GM12873 (cell line): ENCODE measurements at regions not wholly inside any gene's neighbourhood (a gene's known extent, or its start where the extent isn't known, plus 50 kb on each side); places are given as distances from the start of the nearest gene placed in this dataset.

Source experiments
- TF ChIP-seq, protein P1 (sequence below): IDR thresholded peaks from 2 replicates; pipeline ENCODE4 v1.5.1; 2012; ENCODE audit warnings: low read depth, mild to moderate bottlenecking, moderate library complexity, low read length, control low read depth; ENCODE audit not compliant: insufficient read depth; ENCODE audit errors: missing control alignments

DNA sequence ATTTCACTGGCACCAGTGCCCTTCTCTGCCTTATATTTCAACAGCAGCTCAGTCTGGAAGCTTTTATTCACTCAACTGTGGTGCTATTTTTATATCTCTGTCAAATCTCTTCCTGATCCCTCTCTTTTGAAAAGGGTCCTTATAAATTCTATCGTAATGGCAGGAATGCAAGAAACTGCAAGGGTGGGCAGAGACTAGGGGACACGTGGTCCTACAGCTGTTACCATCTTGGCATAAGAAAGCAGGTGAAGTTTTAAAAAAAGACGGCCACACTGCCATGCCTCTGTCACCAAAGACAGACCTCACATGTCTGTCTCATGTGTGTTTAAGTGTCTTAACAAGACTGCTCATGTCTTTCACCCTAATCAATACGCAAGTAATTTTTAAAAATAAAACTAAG lies 368.4 kb upstream of the CDH11 start:
- TF ChIP-seq, protein P1, sequence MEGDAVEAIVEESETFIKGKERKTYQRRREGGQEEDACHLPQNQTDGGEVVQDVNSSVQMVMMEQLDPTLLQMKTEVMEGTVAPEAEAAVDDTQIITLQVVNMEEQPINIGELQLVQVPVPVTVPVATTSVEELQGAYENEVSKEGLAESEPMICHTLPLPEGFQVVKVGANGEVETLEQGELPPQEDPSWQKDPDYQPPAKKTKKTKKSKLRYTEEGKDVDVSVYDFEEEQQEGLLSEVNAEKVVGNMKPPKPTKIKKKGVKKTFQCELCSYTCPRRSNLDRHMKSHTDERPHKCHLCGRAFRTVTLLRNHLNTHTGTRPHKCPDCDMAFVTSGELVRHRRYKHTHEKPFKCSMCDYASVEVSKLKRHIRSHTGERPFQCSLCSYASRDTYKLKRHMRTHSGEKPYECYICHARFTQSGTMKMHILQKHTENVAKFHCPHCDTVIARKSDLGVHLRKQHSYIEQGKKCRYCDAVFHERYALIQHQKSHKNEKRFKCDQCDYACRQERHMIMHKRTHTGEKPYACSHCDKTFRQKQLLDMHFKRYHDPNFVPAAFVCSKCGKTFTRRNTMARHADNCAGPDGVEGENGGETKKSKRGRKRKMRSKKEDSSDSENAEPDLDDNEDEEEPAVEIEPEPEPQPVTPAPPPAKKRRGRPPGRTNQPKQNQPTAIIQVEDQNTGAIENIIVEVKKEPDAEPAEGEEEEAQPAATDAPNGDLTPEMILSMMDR, result no peak

DNA sequence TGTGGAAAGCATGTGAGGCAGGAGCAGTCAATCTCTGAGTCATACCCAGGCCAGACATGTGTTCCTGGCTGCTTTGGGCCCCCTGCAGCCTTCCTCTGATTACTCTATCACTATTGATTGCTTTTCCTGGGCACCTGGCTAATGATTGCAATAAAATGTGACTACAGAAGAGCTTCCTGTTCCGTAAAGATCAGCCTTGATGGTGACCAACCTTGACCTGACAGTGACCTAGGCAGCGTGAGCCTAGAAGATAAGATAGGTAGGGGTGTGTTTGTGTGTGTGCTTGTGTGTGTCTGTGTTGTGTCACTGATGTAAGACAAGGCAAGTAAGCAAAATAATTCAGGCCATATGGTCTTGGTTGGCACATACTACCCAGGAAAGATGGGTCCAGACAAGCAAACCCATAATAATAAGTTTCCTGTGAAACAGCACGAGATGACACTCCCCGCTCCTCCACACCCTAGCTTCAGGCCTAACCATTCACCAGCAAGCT lies 367.7 kb upstream of the CDH11 start:
- TF ChIP-seq, protein P1, result no peak

DNA sequence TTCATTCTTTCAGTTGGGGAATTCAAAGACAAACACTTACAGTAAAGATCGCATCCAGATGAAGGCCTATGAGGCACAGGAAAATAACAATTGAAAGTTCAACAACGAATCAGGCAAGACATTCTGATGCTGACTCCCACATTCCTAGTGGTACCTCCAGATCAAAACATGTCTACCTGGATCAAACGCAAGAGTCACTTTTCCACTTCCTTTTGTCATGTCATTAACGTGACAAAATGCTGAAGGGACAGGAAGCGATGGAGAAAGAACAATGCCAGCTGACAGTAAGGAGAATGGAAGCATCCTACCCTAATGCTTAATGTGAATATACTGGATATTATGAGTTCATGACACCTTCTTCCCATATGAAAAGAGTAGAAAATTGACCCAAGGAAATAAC lies 365.4 kb upstream of the CDH11 start:
- TF ChIP-seq, protein P1, result no peak

DNA sequence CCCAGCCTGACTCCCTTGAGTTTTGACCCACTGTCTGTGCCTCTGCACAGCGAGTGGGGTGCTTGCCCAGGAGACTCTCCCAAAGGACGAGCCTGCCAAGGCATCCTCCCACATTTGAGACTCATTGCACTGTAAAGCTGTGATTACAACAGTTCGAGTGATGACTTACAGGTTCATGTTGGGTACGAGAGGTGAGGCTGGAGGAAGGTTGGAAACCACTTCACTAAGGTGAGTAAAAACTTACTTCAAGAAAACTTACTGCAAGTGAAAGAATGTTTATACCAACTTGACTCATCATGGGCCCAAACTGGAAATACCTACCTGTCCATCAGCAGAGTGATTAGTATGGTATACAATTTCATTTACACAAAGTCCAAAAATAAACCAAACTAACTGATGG lies 360.1 kb upstream of the CDH11 start:
- TF ChIP-seq, protein P1, result no peak

DNA sequence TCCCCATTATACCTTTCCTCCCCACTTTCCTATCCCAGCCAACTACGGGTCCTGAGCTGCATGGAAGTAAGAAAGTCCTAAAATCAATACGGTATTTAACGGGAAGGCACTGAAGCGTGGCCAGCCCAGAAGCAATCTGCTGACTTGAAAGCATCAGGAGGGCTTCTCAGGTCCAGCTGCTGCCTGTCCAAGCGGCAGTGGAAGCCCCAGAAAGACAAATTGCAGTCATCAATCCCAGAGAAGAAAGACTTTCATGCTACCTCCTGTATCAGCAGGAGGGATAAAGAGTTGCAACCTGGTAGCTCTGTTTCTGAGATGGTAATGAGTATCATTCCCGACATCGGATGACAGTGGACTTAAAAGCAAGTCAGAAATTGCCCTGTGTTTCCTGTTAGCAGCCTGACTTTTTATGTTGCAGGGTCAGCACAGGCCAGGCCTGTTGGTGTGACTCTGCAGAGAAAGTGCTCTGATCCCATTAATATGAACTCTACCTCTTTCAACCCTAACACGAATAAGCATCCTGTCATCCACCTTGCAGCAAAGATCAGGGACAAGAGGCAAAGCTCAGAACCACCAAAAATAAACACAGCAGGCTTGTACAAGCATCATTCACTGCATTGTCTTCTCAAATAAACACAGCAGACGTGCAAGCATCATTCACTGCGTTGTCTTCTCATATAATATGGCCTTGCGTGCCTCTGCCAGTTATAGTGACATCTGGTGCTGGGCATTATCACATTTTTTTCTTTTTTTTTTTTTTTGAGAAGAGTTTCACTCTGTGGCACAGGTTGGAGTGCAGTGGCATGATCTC lies 358.6 kb upstream of the CDH11 start:
- TF ChIP-seq, protein P1, result no peak

DNA sequence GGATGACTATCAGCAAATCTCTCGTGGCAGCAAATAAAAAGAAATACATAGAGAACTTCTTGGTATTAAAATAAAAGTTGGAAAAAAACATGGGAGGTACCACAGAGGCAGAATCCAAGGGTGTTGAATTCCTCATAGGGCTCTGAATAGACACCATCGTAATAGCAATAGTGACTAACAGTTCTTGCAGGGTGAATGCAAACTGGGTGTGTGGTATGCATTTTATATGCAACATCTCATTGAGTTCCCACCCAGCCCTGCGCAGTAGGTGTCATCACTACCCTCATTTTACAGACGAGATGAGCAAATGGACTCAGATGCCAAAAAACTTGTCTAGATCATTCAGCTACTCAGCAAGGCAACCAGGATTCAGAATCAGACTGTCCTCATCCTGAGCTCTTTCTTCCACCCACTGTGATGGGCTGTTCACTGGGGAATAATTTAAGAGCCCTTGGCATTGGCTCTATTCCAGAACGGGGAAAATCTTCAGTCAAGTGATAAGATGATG lies 354.6 kb upstream of the CDH11 start:
- TF ChIP-seq, protein P1, result no peak

DNA sequence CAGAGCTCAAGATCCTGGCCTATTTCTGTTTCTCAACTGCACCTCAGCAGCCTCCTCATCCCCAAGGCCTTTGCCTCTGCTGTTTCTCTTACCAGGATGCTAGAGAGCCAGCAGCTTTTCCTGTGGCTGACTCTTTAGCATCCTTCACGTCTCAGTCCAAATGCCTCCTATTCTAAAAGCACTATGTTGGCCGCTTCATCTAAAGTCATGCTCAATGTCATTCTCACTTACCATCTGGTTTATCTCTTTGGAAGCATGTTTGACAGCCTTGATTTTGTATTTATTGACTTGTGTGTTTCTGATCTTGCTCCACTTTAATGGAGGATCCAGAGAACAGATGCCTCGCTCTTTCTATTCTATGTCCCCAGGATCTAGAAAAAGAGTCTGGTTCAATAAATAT lies 351.8 kb upstream of the CDH11 start:
- TF ChIP-seq, protein P1, result no peak
